NOMO-1 (cell line): ENCODE measurements at regions not wholly inside any gene's neighbourhood (a gene's known extent, or its start where the extent isn't known, plus 50 kb on each side); places are given as distances from the start of the nearest gene placed in this dataset.
A peak's percentile ranks its signal among the peaks of the same experiment; 100 is the strongest.

ENCODE experiments used
- DNase-seq, 2 experiments: peaks; one replicate each; lab custom pipeline; 2025; ENCODE audit not compliant: unreplicated experiment in 2 of 2; lab: John Stamatoyannopoulos, UW

DNA sequence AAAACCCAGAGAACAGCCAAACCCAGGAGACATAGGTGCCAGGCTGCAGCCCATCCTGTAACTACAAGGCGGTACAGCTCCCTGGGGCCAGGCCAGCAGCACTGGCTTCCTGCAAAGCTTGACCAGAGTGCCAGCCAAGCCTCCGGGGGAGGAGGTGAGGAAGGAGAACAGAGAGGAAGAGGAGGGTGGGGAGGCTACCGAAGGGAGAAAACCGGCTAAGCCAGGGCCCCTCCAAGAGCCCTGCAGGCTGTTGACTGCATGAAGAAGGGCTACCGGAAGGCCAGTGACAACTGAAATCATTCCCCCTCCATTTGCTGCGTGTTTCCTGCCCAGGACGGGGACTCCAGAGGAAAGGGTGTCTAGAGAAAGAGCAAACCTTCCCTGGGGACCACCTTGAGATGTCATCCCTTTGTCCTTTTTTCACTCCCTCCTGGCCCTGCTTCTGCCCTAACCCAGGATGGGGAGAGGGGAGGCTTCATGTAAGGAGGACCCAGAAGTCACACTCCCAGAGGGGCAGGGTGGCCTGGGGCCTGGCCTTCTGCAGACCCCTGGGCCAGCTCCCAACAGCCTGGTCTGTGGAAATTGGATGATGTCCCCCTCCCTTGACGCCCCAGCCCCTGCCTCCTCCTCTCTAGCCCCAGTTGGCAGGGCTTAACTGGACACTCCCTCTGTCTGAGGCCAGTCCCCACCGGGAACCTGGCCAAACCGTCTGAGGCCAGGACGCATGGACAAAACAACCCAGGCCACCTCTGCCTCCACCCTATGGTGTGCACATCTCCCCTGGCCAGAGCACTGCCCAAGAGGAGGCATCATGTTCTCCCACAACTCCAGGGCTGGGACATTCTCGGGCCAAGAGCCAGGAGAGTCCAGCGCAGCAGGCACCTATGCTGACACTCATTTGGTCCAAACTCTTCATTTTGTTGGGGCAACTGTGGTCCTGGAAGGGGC is 207.8 kb downstream of the CYP26B1 start:
- no peak for DNase-seq

DNA sequence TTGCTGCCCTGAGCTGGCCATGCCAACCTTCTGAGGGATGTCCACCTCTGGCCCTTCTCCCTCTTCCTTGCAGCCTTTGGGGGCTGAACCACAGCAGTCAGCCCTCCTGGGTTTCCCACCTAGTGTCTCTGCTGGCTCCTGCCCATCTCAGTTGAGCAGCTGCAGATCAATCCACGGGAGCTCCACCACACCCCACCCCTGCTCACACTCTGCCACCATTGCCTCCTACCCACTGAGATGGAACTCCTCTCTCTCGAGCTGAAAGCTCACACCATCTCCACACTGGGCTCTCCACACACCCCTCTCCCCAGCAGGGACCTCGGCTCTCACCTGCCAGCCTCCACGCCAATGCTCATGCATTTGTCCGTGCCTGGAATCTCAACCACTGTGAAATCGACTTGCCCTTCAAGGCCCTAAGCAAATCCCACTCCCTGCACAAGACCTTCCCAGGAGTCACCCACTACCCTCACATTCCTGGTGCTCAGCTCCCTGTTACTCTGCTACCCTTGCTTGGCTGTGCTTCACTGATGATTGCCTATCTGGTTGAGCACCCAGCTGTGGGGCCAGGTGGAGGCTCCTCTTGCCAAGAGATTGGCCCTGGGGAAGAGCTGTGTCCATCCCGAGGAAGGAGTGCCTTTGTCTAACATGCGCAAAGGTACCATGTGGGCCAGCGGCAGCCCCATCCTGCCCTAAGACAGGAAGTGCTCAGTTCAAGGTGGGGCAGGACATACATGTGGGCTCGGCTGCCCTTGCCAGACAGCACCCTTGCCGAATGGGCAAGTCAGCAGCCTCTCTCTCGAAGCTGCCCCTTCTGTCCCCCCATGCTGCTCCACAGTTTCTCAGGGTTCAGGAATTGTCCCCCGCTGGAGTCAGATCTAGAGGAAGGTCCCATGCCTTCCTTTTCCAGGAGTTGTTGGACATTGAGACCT is 208.7 kb downstream of the CYP26B1 start:
- no peak for DNase-seq

DNA sequence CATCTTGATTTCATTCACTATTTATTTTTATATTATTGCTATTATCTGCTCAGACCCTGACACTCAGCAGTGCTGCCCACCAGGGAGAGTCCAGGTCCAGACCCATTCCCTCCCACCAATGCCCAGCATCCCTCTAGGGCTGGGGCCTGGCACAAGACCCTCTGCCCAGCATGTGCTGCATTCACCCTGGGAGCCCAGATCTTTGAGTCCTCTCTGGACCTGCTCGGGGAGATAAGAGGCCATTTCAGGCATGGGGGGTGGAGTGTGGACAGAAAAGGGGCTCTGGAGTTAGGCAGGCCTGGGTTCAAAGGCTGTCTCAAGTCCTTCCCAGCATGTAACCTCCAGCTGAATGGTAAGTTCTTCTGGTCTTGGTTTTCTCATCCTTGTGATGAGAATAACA is 209.6 kb downstream of the CYP26B1 start:
- DNase-seq, result no peak

GRCh38 chr2:71937396-71937795 is 210.3 kb downstream of the CYP26B1 start:
- DNase-seq, result no peak

GRCh38 chr2:71936076-71937030 is 211.3 kb downstream of the CYP26B1 start:
- no peak for DNase-seq

- no peak for DNase-seq
Measured at GRCh38 chr2:71935262-71935848, 212.3 kb downstream of the CYP26B1 start.

DNA sequence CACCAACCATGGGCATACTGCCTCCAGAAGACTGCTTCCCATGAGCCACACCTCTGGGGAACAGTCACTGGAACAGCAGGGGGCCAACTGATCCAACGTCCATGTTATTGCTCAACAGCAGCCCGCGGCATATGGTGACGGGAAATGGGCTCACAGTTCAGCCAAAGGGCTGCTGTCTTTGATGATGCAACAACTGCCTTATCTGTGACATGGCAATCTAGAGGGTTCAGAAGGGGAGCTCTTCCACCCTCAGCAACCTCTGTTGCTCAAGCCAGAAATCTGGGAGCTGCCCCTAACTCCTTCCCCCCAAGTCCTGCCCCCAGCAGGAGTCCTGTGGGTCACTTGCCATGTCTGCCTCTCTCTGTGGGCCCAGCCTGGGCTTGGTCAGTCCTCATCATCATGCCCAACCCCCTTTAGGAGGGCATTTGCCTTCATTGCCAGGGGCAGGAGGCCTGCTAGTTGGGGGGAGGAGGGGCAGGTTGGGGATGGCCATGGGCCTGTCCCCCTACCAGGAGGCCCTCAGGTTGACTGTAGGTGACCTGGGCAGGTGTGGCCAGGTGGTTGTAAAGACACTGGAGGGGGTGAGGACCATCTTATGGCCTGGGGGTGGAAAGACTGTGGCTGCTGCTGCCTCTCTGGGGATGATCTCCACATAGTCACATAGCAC is 212.9 kb downstream of the CYP26B1 start:
- peak in 1 of 2 experiments; percentile 33 for DNase-seq

- DNase-seq, result no peak
Measured at GRCh38 chr2:71934320-71934593, 213.4 kb downstream of the CYP26B1 start.

DNA sequence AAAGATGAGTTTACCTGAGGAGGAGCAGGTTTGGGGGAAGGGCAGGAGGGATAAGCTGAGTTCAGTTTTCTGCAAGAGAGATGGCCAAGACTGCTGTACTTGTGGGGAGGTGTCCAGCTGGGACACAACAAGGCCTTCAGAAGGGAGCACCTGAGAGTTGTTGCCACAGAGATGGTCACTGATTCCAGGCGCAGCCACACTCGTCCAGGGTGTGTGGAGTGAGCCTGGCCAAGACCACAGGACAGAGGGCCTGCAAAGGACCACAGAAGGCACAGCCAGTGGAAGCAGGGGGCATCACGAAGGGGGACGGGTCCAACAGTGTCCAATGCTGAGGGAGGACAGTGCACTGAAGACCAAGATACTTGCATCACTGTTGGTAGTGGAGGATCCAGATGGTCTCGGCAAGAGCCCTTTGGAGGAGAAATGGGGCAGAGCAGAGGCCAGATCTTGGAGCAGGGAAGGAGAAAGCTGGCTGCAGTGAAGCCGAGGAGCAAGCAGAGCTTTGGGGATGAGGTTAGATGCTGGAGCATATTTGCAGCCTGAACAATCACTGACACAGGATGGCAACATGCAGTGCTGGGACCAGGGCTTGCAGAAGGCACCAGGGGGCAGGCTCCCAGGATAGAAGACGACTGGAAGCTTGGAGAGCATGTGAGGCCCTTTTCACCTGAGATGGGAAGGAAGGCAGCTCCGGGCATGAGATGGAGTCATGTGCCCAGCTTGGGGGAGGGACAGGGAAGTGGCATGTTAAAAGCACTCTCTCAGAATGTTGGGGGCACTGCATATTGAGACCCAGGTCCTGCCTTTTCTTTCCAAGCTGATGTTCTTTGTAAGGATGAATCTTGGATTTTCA is 214.0 kb downstream of the CYP26B1 start:
- no peak for DNase-seq

- DNase-seq, result no peak
Measured at GRCh38 chr2:71932780-71933466, 214.7 kb downstream of the CYP26B1 start.

DNA sequence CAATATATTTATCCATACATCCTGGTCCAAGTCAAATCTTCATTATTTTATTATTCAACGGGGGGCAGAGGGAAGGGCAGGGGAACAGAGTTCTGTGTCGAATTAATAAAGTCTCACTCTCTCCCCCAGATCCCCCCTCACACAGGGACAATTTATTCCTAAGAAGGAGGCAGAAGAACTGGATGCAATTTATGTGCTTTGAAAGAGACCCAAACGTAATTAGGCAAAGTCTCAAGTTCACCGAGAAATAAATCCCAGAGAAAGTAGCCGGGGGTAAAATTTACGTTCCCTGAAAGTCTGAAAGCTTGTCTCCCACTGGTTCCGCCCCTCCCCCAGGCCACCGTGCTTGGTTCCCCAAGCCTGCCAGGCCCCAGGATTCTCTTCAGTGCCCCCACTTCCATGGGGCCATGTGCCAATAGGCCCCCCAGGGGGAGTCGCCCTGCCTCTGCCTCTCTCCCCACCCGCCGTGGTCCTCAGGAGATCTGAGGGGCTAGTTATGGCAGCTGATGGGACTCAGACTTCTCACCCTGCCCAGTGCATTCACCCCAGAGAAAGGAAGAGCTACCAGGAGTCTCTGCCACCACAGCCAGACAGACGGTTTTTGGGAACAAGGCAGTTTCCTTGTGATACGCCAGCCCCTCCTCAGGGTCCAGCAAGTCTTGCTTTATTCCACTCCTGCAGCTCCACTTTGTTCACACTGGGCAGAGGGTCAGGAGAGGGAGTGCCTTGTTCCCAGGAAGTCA is 215.5 kb downstream of the CYP26B1 start:
- DNase-seq, result no peak

- no peak for DNase-seq
Measured at GRCh38 chr2:71930049-71930681, 217.5 kb downstream of the CYP26B1 start.

- DNase-seq, result no peak
Measured at GRCh38 chr2:71929482-71929772, 218.2 kb downstream of the CYP26B1 start.

GRCh38 chr2:71928734-71929481 is 218.8 kb downstream of the CYP26B1 start:
- no peak for DNase-seq

DNA sequence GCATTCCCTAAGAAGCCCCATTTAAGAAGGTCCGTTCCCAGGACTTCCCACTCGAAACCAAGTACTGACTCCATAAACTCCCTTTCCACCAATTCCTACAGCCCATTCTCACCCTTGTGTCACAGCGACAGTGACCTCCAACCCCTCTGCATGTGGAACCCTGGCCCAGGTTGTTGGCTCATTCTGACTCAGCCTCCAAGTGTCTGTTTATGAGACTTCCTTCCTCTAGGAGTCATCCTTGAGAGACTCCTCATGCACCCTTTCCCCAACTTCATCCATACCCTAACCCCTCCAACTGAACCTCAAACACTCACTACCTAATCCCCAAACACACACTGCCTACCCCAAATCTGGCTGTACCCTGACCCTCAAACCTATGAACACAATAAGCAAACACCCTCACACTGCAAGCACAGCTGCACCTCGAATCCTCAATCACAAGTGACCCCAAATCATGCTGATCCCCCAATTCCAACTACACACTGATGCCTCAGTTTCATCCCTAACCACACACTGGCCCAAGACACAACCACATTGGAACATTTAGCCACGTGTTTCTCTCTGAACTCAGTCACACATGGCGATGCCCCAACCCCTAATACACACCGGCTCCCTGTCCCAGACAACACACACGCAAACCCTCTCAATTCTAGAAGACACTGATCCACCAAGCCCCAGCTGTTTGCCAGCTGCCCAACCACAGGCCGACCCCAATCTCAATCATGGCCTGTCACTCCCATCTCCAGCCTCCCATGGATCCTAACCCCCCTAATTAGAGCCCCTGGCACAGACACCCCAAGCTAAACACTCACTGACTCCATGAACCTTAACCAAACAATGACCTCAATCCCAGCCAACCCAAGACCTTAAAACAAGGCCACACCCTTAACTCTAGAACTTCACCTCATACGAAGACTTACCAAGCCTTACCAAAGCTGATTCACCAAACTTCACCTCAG is 219.6 kb downstream of the CYP26B1 start:
- no peak for DNase-seq
